ENCODE measurements at regions not wholly inside any gene's neighbourhood (a gene's known extent, or its start where the extent isn't known, plus 50 kb on each side); places are given as distances from the start of the nearest gene placed in this dataset.
"Not testable (repeated sequence)": the region's sequence is repeated elsewhere in the genome, so short reads cannot be mapped to it uniquely, and the experiment has no call there.

GRCh38 chr3:64390893-64391292 is 165.6 kb upstream of the PRICKLE2 start:
- no peak for DNase-seq (ENCODE audit: low spot score)

DNA sequence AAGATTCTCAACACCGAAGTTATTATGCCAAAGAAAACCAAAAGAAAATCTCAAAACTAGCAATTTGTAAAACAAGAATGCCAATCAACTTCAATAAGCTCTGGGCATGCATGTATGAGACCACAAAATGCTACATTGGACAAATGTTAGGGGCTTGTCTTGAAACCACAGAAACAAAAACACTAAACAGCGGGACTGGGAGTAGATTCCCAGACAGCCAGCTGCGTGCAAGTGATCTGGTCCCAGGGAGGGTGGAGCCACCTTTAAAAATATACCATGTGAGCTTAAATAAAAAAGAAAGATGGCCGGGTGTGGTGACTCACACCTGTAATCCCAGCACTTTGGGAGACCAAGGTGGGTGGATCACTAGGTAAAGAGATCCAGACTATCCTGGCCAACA is 163.6 kb upstream of the PRICKLE2 start:
- DNase-seq (ENCODE audit: low spot score), result no peak

DNA sequence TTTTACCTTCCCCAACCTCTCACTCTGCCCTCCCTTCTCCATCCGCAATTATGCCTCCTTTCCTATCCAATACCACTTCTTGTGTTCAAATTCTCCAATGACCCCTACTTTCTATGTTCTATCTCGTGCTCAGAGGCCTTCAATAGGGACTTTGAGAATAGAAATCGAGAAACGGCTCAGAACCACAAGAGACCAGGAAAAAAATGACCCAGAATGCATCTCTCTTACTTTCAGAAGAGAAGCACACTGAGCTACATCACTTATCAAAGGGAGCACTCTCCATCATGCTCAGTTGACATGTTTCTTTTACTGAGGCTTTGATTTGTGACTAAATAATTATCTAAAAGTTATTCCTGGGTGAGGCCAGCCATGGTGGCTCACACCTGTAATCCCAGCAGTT is 162.4 kb upstream of the PRICKLE2 start:
- no peak for DNase-seq (ENCODE audit: low spot score)

DNA sequence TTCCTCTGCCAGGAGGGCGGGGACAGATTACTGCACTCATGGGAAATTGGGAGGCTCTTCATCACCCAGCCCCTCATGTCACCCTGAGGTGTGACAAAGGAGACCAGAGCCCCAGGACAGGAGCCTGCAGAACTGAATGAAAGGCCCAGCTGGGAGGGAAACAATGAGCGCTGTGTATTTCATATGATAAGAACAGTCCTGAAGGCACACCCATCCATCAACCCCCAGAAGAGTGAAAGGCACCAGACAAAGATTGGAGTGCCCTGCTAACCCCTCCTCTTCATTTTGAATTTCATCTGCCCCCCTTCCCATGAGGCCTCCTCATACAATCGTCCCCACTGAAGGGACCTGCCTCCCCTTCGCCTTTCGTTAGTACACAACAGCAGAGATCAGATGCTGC is 160.0 kb upstream of the PRICKLE2 start:
- DNase-seq (ENCODE audit: low spot score), result no peak

GRCh38 chr3:64384561-64384960 is 159.3 kb upstream of the PRICKLE2 start:
- no peak for DNase-seq (ENCODE audit: low spot score)

- no peak for DNase-seq (ENCODE audit: low spot score)
Observed at GRCh38 chr3:64382153-64382552, 156.9 kb upstream of the PRICKLE2 start.

- DNase-seq (ENCODE audit: low spot score), result no peak
Observed at GRCh38 chr3:64381367-64381766, 156.1 kb upstream of the PRICKLE2 start.

DNA sequence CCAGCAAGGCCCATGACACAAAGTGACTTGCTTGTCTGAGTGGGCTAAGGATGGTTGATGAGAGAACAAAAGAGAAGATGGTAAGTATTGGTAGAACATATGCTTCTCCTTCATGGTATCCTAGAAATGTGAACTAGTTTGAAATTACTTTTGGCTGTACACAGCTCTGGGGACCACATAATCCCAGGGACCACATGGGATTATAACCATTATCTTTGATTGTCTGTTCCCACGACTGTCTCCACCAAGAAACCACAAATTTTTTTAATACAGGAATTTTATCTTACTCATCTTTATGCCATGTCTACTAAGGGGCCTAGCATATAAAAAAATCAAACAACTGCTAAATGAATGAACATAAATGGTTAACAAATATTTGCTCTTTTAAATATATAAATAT is 155.3 kb upstream of the PRICKLE2 start:
- no peak for DNase-seq (ENCODE audit: low spot score)

- DNase-seq (ENCODE audit: low spot score), result no peak
Observed at GRCh38 chr3:64379221-64379620, 154.0 kb upstream of the PRICKLE2 start.

- DNase-seq (ENCODE audit: low spot score), result no peak
Observed at GRCh38 chr3:64377942-64378341, 152.7 kb upstream of the PRICKLE2 start.

GRCh38 chr3:64375737-64376136 is 150.5 kb upstream of the PRICKLE2 start:
- no peak for DNase-seq (ENCODE audit: low spot score)

GRCh38 chr3:64369390-64369789 is 144.1 kb upstream of the PRICKLE2 start:
- DNase-seq (ENCODE audit: low spot score), result no peak

GRCh38 chr3:64368257-64369020 is 143.2 kb upstream of the PRICKLE2 start:
- no peak for DNase-seq (ENCODE audit: low spot score)

- no peak for DNase-seq (ENCODE audit: low spot score)
Observed at GRCh38 chr3:64365877-64366276, 140.6 kb upstream of the PRICKLE2 start.

- no peak for DNase-seq (ENCODE audit: low spot score)
Observed at GRCh38 chr3:64363842-64364241, 138.6 kb upstream of the PRICKLE2 start.

- DNase-seq (ENCODE audit: low spot score), result no peak
Observed at GRCh38 chr3:64361962-64362735, 136.9 kb upstream of the PRICKLE2 start.

DNA sequence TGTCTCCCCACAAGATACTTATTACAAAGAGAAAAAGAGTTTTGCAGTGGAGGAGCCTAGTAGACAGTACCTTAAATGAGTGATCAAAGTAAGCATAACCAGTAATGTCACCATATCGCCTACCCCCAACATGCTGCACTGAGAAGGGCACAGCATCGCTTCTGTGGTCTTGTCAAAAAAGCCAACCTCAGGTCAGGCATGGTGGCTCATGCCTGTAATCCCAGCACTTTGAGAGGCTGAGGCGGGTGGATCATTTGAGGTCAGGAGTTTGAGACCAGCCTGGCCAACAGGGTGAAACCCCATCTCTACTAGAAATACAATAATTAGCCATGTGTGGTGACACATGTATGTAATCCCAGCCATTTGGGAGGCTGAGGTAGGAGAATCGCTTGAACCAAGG is 135.8 kb upstream of the PRICKLE2 start:
- not testable (repeated sequence) for DNase-seq (ENCODE audit: low spot score)

- DNase-seq (ENCODE audit: low spot score), result no peak
Observed at GRCh38 chr3:64360280-64360679, 135.0 kb upstream of the PRICKLE2 start.

GRCh38 chr3:64359735-64360134 is 134.5 kb upstream of the PRICKLE2 start:
- no peak for DNase-seq (ENCODE audit: low spot score)

- no peak for DNase-seq (ENCODE audit: low spot score)
Observed at GRCh38 chr3:64358853-64359252, 133.6 kb upstream of the PRICKLE2 start.

- DNase-seq (ENCODE audit: low spot score), result no peak
Observed at GRCh38 chr3:64358176-64358575, 132.9 kb upstream of the PRICKLE2 start.

DNA sequence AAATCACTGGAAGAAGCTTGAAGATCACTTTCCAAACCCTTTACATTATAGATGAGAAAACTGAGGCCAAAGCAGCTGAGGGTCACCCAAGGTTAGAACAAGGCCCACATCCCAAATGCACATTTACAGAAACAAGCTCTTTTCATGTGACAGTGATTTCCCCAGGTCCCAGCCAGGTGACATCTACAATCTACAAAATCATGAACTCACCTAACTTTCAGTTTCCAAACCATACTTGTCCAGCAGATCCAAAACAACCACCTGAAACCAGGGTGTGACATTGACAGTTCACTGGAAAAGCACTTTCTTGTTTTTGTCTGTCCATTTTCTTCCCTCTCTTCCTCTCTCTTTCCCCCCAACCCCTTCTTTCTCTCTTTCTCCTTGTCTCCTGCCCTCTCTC is 132.2 kb upstream of the PRICKLE2 start:
- DNase-seq (ENCODE audit: low spot score), result no peak

DNA sequence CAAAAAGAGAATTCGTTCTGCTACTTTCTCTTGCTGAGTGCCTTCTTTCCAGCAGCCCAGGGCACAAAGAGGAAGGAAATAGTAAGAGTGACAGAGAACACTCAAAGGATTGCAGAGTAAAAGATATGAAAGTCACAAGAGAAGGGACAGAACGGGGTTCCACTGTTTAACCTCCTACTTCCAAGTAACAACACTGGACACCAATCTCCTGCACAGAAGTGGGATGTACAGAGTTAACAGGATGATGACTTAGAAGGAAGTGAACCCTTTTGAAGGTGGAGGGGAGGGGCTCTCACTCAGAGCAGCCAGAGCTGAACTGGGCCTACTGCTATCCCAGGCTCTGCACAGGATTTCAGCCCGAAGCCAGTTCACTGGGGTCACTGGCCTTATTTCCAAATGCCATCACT is 130.1 kb upstream of the PRICKLE2 start:
- no peak for DNase-seq (ENCODE audit: low spot score)

DNA sequence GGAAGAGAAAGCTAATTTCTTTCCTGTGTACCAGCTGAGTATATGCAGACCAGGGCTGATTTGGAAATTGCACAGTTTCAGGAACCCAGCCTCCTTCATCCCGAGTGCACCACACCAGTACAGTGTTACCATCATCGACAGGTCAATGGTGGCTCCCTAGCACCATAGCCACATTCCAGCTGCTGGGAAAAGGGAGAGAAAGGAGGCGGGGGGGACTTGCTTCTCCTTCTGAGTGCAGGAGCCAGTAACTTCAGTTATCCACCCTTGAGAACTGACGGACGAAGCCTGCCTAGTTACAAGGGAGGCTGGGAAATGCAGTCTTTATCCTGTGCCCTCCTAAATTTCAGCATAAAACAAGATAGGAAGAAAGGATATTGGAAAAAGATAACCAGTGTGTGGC is 129.7 kb upstream of the PRICKLE2 start:
- DNase-seq (ENCODE audit: low spot score), result no peak

Measured in HuH-7.5 (cell line).